ENCODE measurements at regions not wholly inside any gene's neighbourhood (a gene's known extent, or its start where the extent isn't known, plus 50 kb on each side); places are given as distances from the start of the nearest gene placed in this dataset.

DNA sequence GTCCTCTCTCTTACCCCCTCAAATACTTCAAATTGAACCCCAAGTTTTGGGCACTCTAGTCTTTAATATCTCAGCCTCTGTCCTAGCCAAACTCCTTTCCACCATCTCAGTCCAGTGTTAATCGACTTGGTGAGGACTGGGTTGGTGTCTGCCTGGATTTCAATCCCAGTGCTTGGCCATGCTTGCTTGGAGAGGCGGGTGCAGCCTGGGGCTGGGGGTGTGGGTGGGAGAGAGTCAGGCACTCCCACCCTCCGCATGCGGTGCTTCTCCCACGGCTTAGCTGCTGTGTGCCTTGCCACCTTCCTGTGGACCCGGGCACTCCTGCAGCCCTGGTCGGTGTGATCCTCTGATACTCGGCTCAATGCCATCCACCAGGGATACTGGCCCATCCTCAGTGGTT lies 220.8 kb upstream of the HDAC4 start:
- TF ChIP-seq POLR2AphosphoS5 (IDR thresholded peaks at IDR 0.05; ENCODE audit: low read depth, low read length), result no peak

GRCh38 chr2:239619369-239619768 lies 218.5 kb upstream of the HDAC4 start:
- TF ChIP-seq TAF1 (IDR thresholded peaks at IDR 0.05; ENCODE audit: borderline replicate concordance, insufficient read depth, low read length), result no peak
- TF ChIP-seq, protein P1, sequence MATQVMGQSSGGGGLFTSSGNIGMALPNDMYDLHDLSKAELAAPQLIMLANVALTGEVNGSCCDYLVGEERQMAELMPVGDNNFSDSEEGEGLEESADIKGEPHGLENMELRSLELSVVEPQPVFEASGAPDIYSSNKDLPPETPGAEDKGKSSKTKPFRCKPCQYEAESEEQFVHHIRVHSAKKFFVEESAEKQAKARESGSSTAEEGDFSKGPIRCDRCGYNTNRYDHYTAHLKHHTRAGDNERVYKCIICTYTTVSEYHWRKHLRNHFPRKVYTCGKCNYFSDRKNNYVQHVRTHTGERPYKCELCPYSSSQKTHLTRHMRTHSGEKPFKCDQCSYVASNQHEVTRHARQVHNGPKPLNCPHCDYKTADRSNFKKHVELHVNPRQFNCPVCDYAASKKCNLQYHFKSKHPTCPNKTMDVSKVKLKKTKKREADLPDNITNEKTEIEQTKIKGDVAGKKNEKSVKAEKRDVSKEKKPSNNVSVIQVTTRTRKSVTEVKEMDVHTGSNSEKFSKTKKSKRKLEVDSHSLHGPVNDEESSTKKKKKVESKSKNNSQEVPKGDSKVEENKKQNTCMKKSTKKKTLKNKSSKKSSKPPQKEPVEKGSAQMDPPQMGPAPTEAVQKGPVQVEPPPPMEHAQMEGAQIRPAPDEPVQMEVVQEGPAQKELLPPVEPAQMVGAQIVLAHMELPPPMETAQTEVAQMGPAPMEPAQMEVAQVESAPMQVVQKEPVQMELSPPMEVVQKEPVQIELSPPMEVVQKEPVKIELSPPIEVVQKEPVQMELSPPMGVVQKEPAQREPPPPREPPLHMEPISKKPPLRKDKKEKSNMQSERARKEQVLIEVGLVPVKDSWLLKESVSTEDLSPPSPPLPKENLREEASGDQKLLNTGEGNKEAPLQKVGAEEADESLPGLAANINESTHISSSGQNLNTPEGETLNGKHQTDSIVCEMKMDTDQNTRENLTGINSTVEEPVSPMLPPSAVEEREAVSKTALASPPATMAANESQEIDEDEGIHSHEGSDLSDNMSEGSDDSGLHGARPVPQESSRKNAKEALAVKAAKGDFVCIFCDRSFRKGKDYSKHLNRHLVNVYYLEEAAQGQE (IDR thresholded peaks at IDR 0.05; ENCODE audit: insufficient read depth in 1 of 2, low read depth in 2 of 2, low read length in 2 of 2), result no peak
- no peak for TF ChIP-seq POLR2AphosphoS5 (IDR thresholded peaks at IDR 0.05; ENCODE audit: low read depth, low read length)
- no peak for TF ChIP-seq SIN3A (IDR thresholded peaks at IDR 0.05; ENCODE audit: borderline replicate concordance, insufficient read depth, low read length)
- no peak for TF ChIP-seq FOXP2 (optimal IDR thresholded peaks at IDR 0.05; ENCODE audit: borderline replicate concordance, extremely low read depth, extremely low read length, insufficient read depth)

GRCh38 chr2:239616729-239617128 lies 215.9 kb upstream of the HDAC4 start:
- no peak for TF ChIP-seq SIN3A (IDR thresholded peaks at IDR 0.05; ENCODE audit: borderline replicate concordance, insufficient read depth, low read length)

DNA sequence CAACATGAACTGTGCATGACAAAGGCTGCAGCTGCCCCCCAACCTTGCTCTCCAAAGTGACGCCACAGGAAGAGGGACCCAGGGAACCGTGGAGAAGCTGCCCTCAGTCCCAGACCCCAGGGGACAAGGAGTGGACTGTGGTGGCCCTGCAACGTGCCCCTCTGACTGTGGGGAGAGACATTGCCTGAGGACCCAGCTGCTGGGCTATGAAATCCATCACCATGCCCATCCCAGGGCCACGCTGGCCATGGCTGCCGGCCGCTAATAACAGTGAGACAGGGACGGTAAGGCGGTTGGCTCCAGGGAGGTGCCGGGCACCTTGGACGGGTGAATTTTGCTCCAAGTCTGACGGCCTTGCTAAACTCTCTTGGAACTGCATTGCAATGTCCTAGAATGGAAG lies 211.3 kb upstream of the HDAC4 start:
- TF ChIP-seq, protein P1 (IDR thresholded peaks at IDR 0.05; ENCODE audit: insufficient read depth in 1 of 2, low read depth in 2 of 2, low read length in 2 of 2), result no peak
- TF ChIP-seq SIN3A (IDR thresholded peaks at IDR 0.05; ENCODE audit: borderline replicate concordance, insufficient read depth, low read length) (no peak), FOXP2 (optimal IDR thresholded peaks at IDR 0.05; ENCODE audit: borderline replicate concordance, extremely low read depth, extremely low read length, insufficient read depth) (no peak), POLR2AphosphoS5 (IDR thresholded peaks at IDR 0.05; ENCODE audit: low read depth, low read length) (no peak), TAF1 (IDR thresholded peaks at IDR 0.05; ENCODE audit: borderline replicate concordance, insufficient read depth, low read length) (no peak)

DNA sequence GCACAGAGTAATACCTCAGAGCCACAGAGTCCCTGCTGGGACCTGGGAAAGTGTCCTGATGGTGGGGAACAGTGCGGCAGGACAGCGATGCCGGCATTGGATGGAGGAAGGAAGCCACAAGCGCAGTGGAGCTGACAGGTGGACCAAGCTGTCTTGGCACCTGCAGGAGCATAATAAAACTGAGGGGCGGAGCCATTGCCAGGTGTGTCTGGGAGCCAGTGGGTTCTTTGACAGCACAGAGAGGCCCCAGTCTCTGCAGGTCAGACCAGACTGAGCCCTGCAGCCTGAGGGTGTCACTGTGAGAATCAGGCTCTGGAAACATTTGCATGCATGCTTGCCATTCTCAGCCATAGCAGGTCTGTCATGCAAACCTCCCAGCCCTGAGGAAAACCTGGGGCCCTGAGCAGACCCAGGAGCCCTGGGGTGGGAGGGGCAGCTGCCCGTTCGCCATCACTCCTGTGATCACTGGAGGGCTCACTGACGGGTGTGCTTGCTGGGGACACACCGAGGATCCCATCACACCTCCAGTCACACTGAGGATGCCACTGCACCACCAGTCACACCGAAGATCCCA lies 210.5 kb upstream of the HDAC4 start:
- no peak for TF ChIP-seq SIN3A (IDR thresholded peaks at IDR 0.05; ENCODE audit: borderline replicate concordance, insufficient read depth, low read length)
- no peak for TF ChIP-seq FOXP2 (optimal IDR thresholded peaks at IDR 0.05; ENCODE audit: borderline replicate concordance, extremely low read depth, extremely low read length, insufficient read depth)
- no peak for TF ChIP-seq TAF1 (IDR thresholded peaks at IDR 0.05; ENCODE audit: borderline replicate concordance, insufficient read depth, low read length)
- TF ChIP-seq, protein P1 (IDR thresholded peaks at IDR 0.05; ENCODE audit: insufficient read depth in 1 of 2, low read depth in 2 of 2, low read length in 2 of 2), result no peak
- TF ChIP-seq POLR2AphosphoS5 (IDR thresholded peaks at IDR 0.05; ENCODE audit: low read depth, low read length), result no peak

GRCh38 chr2:239610457-239611221 lies 209.8 kb upstream of the HDAC4 start:
- TF ChIP-seq SIN3A (IDR thresholded peaks at IDR 0.05; ENCODE audit: borderline replicate concordance, insufficient read depth, low read length), result no peak
- no peak for TF ChIP-seq TAF1 (IDR thresholded peaks at IDR 0.05; ENCODE audit: borderline replicate concordance, insufficient read depth, low read length)
- TF ChIP-seq, protein P1 (IDR thresholded peaks at IDR 0.05; ENCODE audit: insufficient read depth in 1 of 2, low read depth in 2 of 2, low read length in 2 of 2), result no peak
- TF ChIP-seq POLR2AphosphoS5 (IDR thresholded peaks at IDR 0.05; ENCODE audit: low read depth, low read length), result no peak
- no peak for TF ChIP-seq FOXP2 (optimal IDR thresholded peaks at IDR 0.05; ENCODE audit: borderline replicate concordance, extremely low read depth, extremely low read length, insufficient read depth)
